MM.1S (cell line): ENCODE measurements at regions not wholly inside any gene's neighbourhood (a gene's known extent, or its start where the extent isn't known, plus 50 kb on each side); places are given as distances from the start of the nearest gene placed in this dataset.

ENCODE experiments used
- DNase-seq: peaks from one replicate; pipeline ENCODE4 v3.0.0-alpha.2; 2015
- H2AFZ ChIP-seq: fragments of 300-600 bp; sonication (generic); 2 replicates; pipeline ENCODE4 v1.6.0; 2016; ENCODE audit warnings: antibody characterized with exemption, low read length
- H3F3A ChIP-seq: fragments of 300-600 bp; sonication (generic); 2 replicates; pipeline ENCODE4 v1.6.1; 2016; ENCODE audit warnings: mild to moderate bottlenecking, antibody characterized with exemption, low read length, moderate library complexity, mixed read lengths; ENCODE audit not compliant: insufficient read depth
- H3K27ac ChIP-seq: fragments of 300-600 bp; sonication (generic); 2 replicates; pipeline ENCODE4 v1.5.1; 2016; ENCODE audit warnings: mild to moderate bottlenecking, low read length
- H3K27me3 ChIP-seq: fragments of 300-600 bp; sonication (generic); replicated peaks from 2 replicates; pipeline ENCODE4 v1.6.0; 2016; ENCODE audit warnings: low read length; ENCODE audit not compliant: insufficient read depth
- H3K36me3 ChIP-seq: fragments of 300-600 bp; sonication (generic); replicated peaks from 2 replicates; pipeline ENCODE4 v1.6.1; 2016; ENCODE audit warnings: mild to moderate bottlenecking, low read length, mixed read lengths; ENCODE audit not compliant: insufficient read depth
- H3K4me1 ChIP-seq: fragments of 300-600 bp; sonication (generic); 2 replicates; pipeline ENCODE4 v1.6.1; 2016; ENCODE audit warnings: low read length, mixed read lengths
- H3K4me2 ChIP-seq: fragments of 300-600 bp; sonication (generic); 2 replicates; pipeline ENCODE4 v1.6.0; 2016; ENCODE audit warnings: low read depth, low read length
- H3K4me3 ChIP-seq: fragments of 300-600 bp; sonication (generic); 2 replicates; pipeline ENCODE4 v1.5.1; 2016; ENCODE audit warnings: low read length, mixed read lengths
- H3K79me2 ChIP-seq: fragments of 300-600 bp; sonication (generic); 2 replicates; pipeline ENCODE4 v1.6.1; 2016; ENCODE audit warnings: mixed run types, low read length, mixed read lengths
- H3K9ac ChIP-seq: fragments of 300-600 bp; sonication (generic); 2 replicates; pipeline ENCODE4 v1.6.1; 2016; ENCODE audit warnings: low read length, mixed read lengths
- H3K9me2 ChIP-seq: fragments of 300-600 bp; sonication (generic); replicated peaks from 2 replicates; pipeline ENCODE4 v1.6.1; 2016; ENCODE audit warnings: mild to moderate bottlenecking, low read length, mixed read lengths; ENCODE audit not compliant: insufficient read depth
- H3K9me3 ChIP-seq: fragments of 300-600 bp; sonication (generic); replicated peaks from 2 replicates; pipeline ENCODE4 v1.6.1; 2016; ENCODE audit warnings: mild to moderate bottlenecking, low read length, mixed read lengths; ENCODE audit not compliant: insufficient read depth
- H4K20me1 ChIP-seq: fragments of 300-600 bp; sonication (generic); 2 replicates; pipeline ENCODE4 v1.6.1; 2016; ENCODE audit warnings: mild to moderate bottlenecking, low read length, moderate library complexity, mixed read lengths; ENCODE audit not compliant: insufficient read depth
- CTCF ChIP-seq: fragments of 300-600 bp; sonication (generic); IDR thresholded peaks from 2 replicates; pipeline ENCODE4 v1.5.1; 2016; ENCODE audit warnings: antibody characterized with exemption, low read length, mixed read lengths
- EZH2 ChIP-seq: fragments of 300-600 bp; sonication (generic); optimal IDR thresholded peaks from 2 replicates; pipeline ENCODE3; 2017; ENCODE audit warnings: low read depth, mild to moderate bottlenecking, antibody characterized with exemption, low read length, mixed read lengths
- EZH2phosphoT487 ChIP-seq: fragments of 300-600 bp; sonication (generic); IDR thresholded peaks from 2 replicates; pipeline ENCODE4 v1.6.1; 2018; ENCODE audit warnings: antibody characterized with exemption, low read length

GRCh38 chr15:25616471-25616870 lies 177.6 kb upstream of the UBE3A start:
- H3K27ac ChIP-seq: no peak overlapping the region
- H3K4me3 ChIP-seq: no peak overlapping the region
- TF ChIP-seq EZH2phosphoT487: no peak
- no peak for TF ChIP-seq EZH2
- no peak for TF ChIP-seq CTCF
- no peaks in the 10 kb centered on the region for H4K20me1 ChIP-seq
- no peaks in the 10 kb centered on the region for H3K9me3 ChIP-seq
- H3K36me3 ChIP-seq: no peaks in the 10 kb centered on the region
- no peaks in the 10 kb centered on the region for H3K4me1 ChIP-seq
- no peak for DNase-seq
- no peaks in the 10 kb centered on the region for H3K9me2 ChIP-seq
- no peaks in the 10 kb centered on the region for H3K79me2 ChIP-seq
- H3K27me3 ChIP-seq: no peaks in the 10 kb centered on the region
- no peak overlapping the region for H3K9ac ChIP-seq
- H3F3A ChIP-seq: no peaks in the 10 kb centered on the region
- no peak overlapping the region for H2AFZ ChIP-seq
- no peak overlapping the region for H3K4me2 ChIP-seq

- Histone ChIP-seq H3K27ac (no peak overlapping the region), H3K4me1 (no peaks in the 10 kb centered on the region), H3K4me2 (no peak overlapping the region), H4K20me1 (no peaks in the 10 kb centered on the region), H3K79me2 (no peaks in the 10 kb centered on the region), H3K36me3 (no peaks in the 10 kb centered on the region), H3K9ac (no peak overlapping the region), H3K4me3 (no peak overlapping the region), H2AFZ (no peak overlapping the region), H3K27me3 (no peaks in the 10 kb centered on the region), H3K9me2 (no peaks in the 10 kb centered on the region), H3K9me3 (no peaks in the 10 kb centered on the region), H3F3A (no peaks in the 10 kb centered on the region)
- DNase-seq: no peak
- TF ChIP-seq EZH2: no peak
- no peak for TF ChIP-seq CTCF
- TF ChIP-seq EZH2phosphoT487: no peak
Measured at GRCh38 chr15:25613134-25613533, 174.3 kb upstream of the UBE3A start.

- no peak for DNase-seq
- Histone ChIP-seq H3K36me3 (no peaks in the 10 kb centered on the region), H3K4me2 (no peak overlapping the region), H4K20me1 (no peaks in the 10 kb centered on the region), H3K4me3 (no peak overlapping the region), H3K9ac (no peak overlapping the region), H3F3A (no peaks in the 10 kb centered on the region), H3K27ac (no peak overlapping the region), H3K27me3 (no peaks in the 10 kb centered on the region), H3K79me2 (no peaks in the 10 kb centered on the region), H3K4me1 (no peaks in the 10 kb centered on the region), H3K9me3 (no peaks in the 10 kb centered on the region), H3K9me2 (no peaks in the 10 kb centered on the region), H2AFZ (no peak overlapping the region)
- TF ChIP-seq EZH2phosphoT487: no peak
- no peak for TF ChIP-seq EZH2
Measured at GRCh38 chr15:25611603-25612002, 172.8 kb upstream of the UBE3A start.

GRCh38 chr15:25609371-25609770 lies 170.5 kb upstream of the UBE3A start:
- H4K20me1 ChIP-seq: no peaks in the 10 kb centered on the region
- no peak overlapping the region for H3K9ac ChIP-seq
- H3K9me2 ChIP-seq: no peaks in the 10 kb centered on the region
- no peak overlapping the region for H3K4me2 ChIP-seq
- no peaks in the 10 kb centered on the region for H3K27me3 ChIP-seq
- H2AFZ ChIP-seq: no peak overlapping the region
- no peak overlapping the region for H3K27ac ChIP-seq
- no peaks in the 10 kb centered on the region for H3K36me3 ChIP-seq
- no peak overlapping the region for H3K4me3 ChIP-seq
- no peaks in the 10 kb centered on the region for H3K9me3 ChIP-seq
- no peaks in the 10 kb centered on the region for H3K79me2 ChIP-seq
- no peak for DNase-seq
- no peaks in the 10 kb centered on the region for H3K4me1 ChIP-seq
- no peak for TF ChIP-seq EZH2phosphoT487
- no peak for TF ChIP-seq CTCF
- no peaks in the 10 kb centered on the region for H3F3A ChIP-seq
